Putamen (tissue), 1 donor: ENCODE measurements at regions not wholly inside any gene's neighbourhood (a gene's known extent, or its start where the extent isn't known, plus 50 kb on each side); places are given as distances from the start of the nearest gene placed in this dataset.
"Not testable (repeated sequence)": the region's sequence is repeated elsewhere in the genome, so short reads cannot be mapped to it uniquely, and the experiment has no call there.

Experiments used
- DNase-seq: peaks from one replicate; pipeline ENCODE4 v3.0.0-alpha.2; 2016; ENCODE audit warnings: low spot score

GRCh38 chr4:130008461-130008860 lies 912.5 kb downstream of the C4orf33 start:
- DNase-seq, result no peak

- DNase-seq, result not testable (repeated sequence)
Observed at GRCh38 chr4:130012806-130013205, 916.9 kb downstream of the C4orf33 start.

- no peak for DNase-seq
Observed at GRCh38 chr4:130021706-130022105, 925.8 kb downstream of the C4orf33 start.

- DNase-seq, result no peak
Observed at GRCh38 chr4:130023088-130023487, 927.1 kb downstream of the C4orf33 start.

- DNase-seq, result no peak
Observed at GRCh38 chr4:130025701-130026100, 929.7 kb downstream of the C4orf33 start.

- DNase-seq, result no peak
Observed at GRCh38 chr4:130026185-130026584, 930.2 kb downstream of the C4orf33 start.

GRCh38 chr4:130027973-130028372 lies 932.0 kb downstream of the C4orf33 start:
- DNase-seq, result no peak

GRCh38 chr4:130028552-130028951 lies 932.6 kb downstream of the C4orf33 start:
- DNase-seq, result no peak

GRCh38 chr4:130029442-130029841 lies 933.5 kb downstream of the C4orf33 start:
- DNase-seq, result no peak

- no peak for DNase-seq
Observed at GRCh38 chr4:130031858-130032257, 935.9 kb downstream of the C4orf33 start.

- not testable (repeated sequence) for DNase-seq
Observed at GRCh38 chr4:130033657-130034056, 937.7 kb downstream of the C4orf33 start.

GRCh38 chr4:130034876-130035275 lies 938.9 kb downstream of the C4orf33 start:
- no peak for DNase-seq

- no peak for DNase-seq
Observed at GRCh38 chr4:130035391-130035790, 939.4 kb downstream of the C4orf33 start.

- not testable (repeated sequence) for DNase-seq
Observed at GRCh38 chr4:130037866-130038265, 941.9 kb downstream of the C4orf33 start.

GRCh38 chr4:130038540-130038939 lies 942.6 kb downstream of the C4orf33 start:
- DNase-seq, result not testable (repeated sequence)

- DNase-seq, result no peak
Observed at GRCh38 chr4:130043732-130044160, 947.8 kb downstream of the C4orf33 start.

- no peak for DNase-seq
Observed at GRCh38 chr4:130044788-130045531, 949.0 kb downstream of the C4orf33 start.

- DNase-seq, result no peak
Observed at GRCh38 chr4:130053723-130054122, 957.8 kb downstream of the C4orf33 start.

- no peak for DNase-seq
Observed at GRCh38 chr4:130054908-130055307, 959.0 kb downstream of the C4orf33 start.

GRCh38 chr4:130056286-130056685 lies 960.3 kb downstream of the C4orf33 start:
- DNase-seq, result no peak

- no peak for DNase-seq
Observed at GRCh38 chr4:130064471-130064870, 968.5 kb downstream of the C4orf33 start.

GRCh38 chr4:130067419-130067818 lies 971.5 kb downstream of the C4orf33 start:
- DNase-seq, result no peak

- no peak for DNase-seq
Observed at GRCh38 chr4:130068072-130068471, 972.1 kb downstream of the C4orf33 start.

- no peak for DNase-seq
Observed at GRCh38 chr4:130071746-130072145, 975.8 kb downstream of the C4orf33 start.
